Fibroblast of gingiva (primary cell): ENCODE measurements at regions not wholly inside any gene's neighbourhood (a gene's known extent, or its start where the extent isn't known, plus 50 kb on each side); places are given as distances from the start of the nearest gene placed in this dataset.
"Not testable (repeated sequence)": the region's sequence is repeated elsewhere in the genome, so short reads cannot be mapped to it uniquely, and the experiment has no call there.

Experiments used
- DNase-seq: peaks from one replicate; pipeline ENCODE4 v3.0.0-alpha.2; 2011; ENCODE audit warnings: low read depth

- no peak for DNase-seq
These were observed 229.9 kb upstream of the DTNA start for GRCh38 chr18:34480162-34480700.

- no peak for DNase-seq
These were observed 227.9 kb upstream of the DTNA start for GRCh38 chr18:34482204-34482603.

GRCh38 chr18:34483198-34483597, 226.9 kb upstream of the DTNA start:
- no peak for DNase-seq

- DNase-seq = no peak
These were observed 218.4 kb upstream of the DTNA start for GRCh38 chr18:34491719-34492118.

GRCh38 chr18:34492652-34493051, 217.4 kb upstream of the DTNA start:
- no peak for DNase-seq

GRCh38 chr18:34493099-34493544, 217.0 kb upstream of the DTNA start:
- DNase-seq = peak; percentile 38

GRCh38 chr18:34493566-34494358, 216.3 kb upstream of the DTNA start:
- no peak for DNase-seq

- no peak for DNase-seq
These were observed 215.8 kb upstream of the DTNA start for GRCh38 chr18:34494359-34494696.

GRCh38 chr18:34495506-34495905, 214.6 kb upstream of the DTNA start:
- DNase-seq = no peak

- no peak for DNase-seq
These were observed 208.5 kb upstream of the DTNA start for GRCh38 chr18:34501553-34501952.

- DNase-seq = no peak
These were observed 203.9 kb upstream of the DTNA start for GRCh38 chr18:34506198-34506597.

GRCh38 chr18:34509163-34509562, 200.9 kb upstream of the DTNA start:
- DNase-seq = no peak

GRCh38 chr18:34509879-34510586, 200.1 kb upstream of the DTNA start:
- DNase-seq = no peak

GRCh38 chr18:34510926-34511325, 199.2 kb upstream of the DTNA start:
- DNase-seq = no peak

- DNase-seq = no peak
These were observed 198.7 kb upstream of the DTNA start for GRCh38 chr18:34511435-34511834.

GRCh38 chr18:34511879-34512278, 198.2 kb upstream of the DTNA start:
- no peak for DNase-seq

- DNase-seq = no peak
These were observed 195.9 kb upstream of the DTNA start for GRCh38 chr18:34514238-34514637.

- no peak for DNase-seq
These were observed 195.1 kb upstream of the DTNA start for GRCh38 chr18:34514957-34515356.

- DNase-seq = not testable (repeated sequence)
These were observed 193.7 kb upstream of the DTNA start for GRCh38 chr18:34516355-34516754.

- not testable (repeated sequence) for DNase-seq
These were observed 193.1 kb upstream of the DTNA start for GRCh38 chr18:34516996-34517395.

GRCh38 chr18:34521040-34521439, 189.1 kb upstream of the DTNA start:
- no peak for DNase-seq

GRCh38 chr18:34522603-34523002, 187.5 kb upstream of the DTNA start:
- DNase-seq = no peak

GRCh38 chr18:34525244-34525643, 184.9 kb upstream of the DTNA start:
- no peak for DNase-seq
